DND-41 (cell line): ENCODE measurements at regions not wholly inside any gene's neighbourhood (a gene's known extent, or its start where the extent isn't known, plus 50 kb on each side); places are given as distances from the start of the nearest gene placed in this dataset.

Experiments
- EZH2 ChIP-seq: IDR thresholded peaks from 3 replicates; pipeline ENCODE4 v1.6.1; 2012; ENCODE audit warnings: borderline replicate concordance, low read depth, mild to moderate bottlenecking, moderate library complexity, low read length, inconsistent platforms; ENCODE audit not compliant: severe bottlenecking
- TF ChIP-seq, protein P1 (sequence below): IDR thresholded peaks from 2 replicates; pipeline ENCODE4 v1.5.1; 2012; ENCODE audit warnings: borderline replicate concordance, low read length, moderate library complexity, mild to moderate bottlenecking; ENCODE audit not compliant: poor library complexity, severe bottlenecking; ENCODE audit errors: extremely low read depth

GRCh38 chr4:117637347-117637746 is 396.9 kb upstream of the NDST3 start:
- TF ChIP-seq, protein P1, sequence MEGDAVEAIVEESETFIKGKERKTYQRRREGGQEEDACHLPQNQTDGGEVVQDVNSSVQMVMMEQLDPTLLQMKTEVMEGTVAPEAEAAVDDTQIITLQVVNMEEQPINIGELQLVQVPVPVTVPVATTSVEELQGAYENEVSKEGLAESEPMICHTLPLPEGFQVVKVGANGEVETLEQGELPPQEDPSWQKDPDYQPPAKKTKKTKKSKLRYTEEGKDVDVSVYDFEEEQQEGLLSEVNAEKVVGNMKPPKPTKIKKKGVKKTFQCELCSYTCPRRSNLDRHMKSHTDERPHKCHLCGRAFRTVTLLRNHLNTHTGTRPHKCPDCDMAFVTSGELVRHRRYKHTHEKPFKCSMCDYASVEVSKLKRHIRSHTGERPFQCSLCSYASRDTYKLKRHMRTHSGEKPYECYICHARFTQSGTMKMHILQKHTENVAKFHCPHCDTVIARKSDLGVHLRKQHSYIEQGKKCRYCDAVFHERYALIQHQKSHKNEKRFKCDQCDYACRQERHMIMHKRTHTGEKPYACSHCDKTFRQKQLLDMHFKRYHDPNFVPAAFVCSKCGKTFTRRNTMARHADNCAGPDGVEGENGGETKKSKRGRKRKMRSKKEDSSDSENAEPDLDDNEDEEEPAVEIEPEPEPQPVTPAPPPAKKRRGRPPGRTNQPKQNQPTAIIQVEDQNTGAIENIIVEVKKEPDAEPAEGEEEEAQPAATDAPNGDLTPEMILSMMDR = no peak
- TF ChIP-seq EZH2 = no peak
